ENCODE measurements at regions not wholly inside any gene's neighbourhood (a gene's known extent, or its start where the extent isn't known, plus 50 kb on each side); places are given as distances from the start of the nearest gene placed in this dataset.
A peak's percentile ranks its signal among the peaks of the same experiment; 100 is the strongest.

DNA sequence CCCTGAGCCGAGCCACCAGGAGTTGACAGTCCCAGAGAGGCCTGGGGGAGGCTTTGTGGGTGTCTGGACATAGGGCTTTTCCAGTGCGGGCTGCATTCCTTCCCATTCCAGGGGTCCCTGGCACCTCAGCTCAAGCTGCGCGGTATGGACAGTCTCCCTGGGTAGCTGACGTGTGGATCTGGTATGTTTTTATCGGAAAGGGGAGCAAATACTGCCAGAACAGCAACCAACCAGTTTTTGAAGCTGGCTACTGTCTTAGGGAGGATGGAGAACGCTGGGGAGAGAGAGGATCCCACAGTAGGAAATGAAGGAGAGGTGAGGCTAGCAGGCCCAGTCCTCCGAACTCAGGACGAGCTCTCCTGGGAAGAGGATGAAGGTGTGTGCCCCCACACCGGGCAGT lies 103.8 kb upstream of the APCDD1 start:
- TF ChIP-seq CTCF (IDR thresholded peaks at IDR 0.05), result no peak
- H3K36me3 ChIP-seq, result no peaks in the 10 kb centered on the region
- no peaks in the 10 kb centered on the region for H3K9me3 ChIP-seq
- no peak overlapping the region for H3K4me3 ChIP-seq
- DNase-seq (no peak), ATAC-seq (no peak)
- intact Hi-C loops (cut with DNase I), result no loop called here
- no peak overlapping the region for H3K27ac ChIP-seq
- no peaks in the 10 kb centered on the region for H3K27me3 ChIP-seq
- peaks cover 11% of the 10 kb centered on the region for H3K4me1 ChIP-seq

DNA sequence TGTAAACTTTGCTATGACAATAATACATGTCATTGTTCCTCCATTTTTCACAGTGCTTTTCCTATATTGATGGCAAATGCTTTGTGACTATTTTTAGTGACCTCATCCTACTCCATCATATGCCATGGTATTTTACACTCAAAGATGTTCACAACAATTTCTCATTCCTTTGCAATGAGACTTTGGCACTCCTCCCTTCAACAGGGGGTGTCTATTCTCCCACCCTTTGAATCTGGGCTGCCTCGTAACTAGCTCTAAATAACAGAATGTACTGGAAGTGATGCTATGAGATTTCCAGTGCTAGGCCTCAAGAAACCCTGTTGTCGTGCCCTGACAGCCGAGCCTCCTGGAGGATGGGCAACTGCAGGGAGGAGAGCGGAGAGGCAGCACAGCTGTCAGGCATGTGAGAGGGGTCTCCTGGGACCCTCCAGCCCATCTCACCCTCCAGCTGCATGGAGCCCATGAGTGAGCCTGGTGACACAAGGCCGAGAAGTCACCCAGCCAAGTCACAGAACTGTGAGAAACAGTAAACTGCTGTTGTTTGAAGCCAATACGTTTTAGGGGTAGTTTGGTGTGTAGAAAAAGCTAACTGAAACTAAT lies 103.1 kb upstream of the APCDD1 start:
- no peaks in the 10 kb centered on the region for H3K27me3 ChIP-seq
- TF ChIP-seq CTCF (IDR thresholded peaks at IDR 0.05), result no peak
- H3K9me3 ChIP-seq, result no peaks in the 10 kb centered on the region
- DNase-seq (no peak), ATAC-seq (peak; percentile 33)
- no peaks in the 10 kb centered on the region for H3K36me3 ChIP-seq
- intact Hi-C loops (cut with DNase I), result no loop called here
- H3K4me1 ChIP-seq, result peaks cover 11% of the 10 kb centered on the region
- no peak overlapping the region for H3K4me3 ChIP-seq
- no peak overlapping the region for H3K27ac ChIP-seq

DNA sequence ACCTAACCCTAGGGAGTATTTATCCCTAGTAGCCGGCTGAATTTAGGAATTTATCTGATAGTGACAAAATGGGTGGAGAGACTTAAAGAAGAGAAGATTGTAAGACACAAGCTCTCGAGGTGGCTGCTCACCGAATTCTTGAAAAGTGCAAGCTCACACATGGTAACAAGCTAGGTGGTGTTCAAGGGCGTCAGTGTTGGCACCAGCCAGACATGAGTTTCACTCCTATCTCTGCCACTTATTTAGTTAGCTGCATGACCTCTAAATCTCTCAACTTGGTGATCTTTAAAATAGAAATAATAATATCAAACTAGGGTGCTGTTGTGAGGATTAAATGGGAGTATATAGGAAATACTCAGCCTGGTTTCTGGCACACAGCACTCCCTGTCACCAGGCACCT lies 102.6 kb upstream of the APCDD1 start:
- Histone ChIP-seq H3K27me3 (no peaks in the 10 kb centered on the region), H3K4me1 (peaks cover 11% of the 10 kb centered on the region), H3K4me3 (no peak overlapping the region), H3K36me3 (no peaks in the 10 kb centered on the region), H3K9me3 (no peaks in the 10 kb centered on the region), H3K27ac (no peak overlapping the region)
- no peak for TF ChIP-seq CTCF (IDR thresholded peaks at IDR 0.05)
- intact Hi-C loops (cut with DNase I), result no loop called here
- ATAC-seq, result no peak
- no peak for DNase-seq

DNA sequence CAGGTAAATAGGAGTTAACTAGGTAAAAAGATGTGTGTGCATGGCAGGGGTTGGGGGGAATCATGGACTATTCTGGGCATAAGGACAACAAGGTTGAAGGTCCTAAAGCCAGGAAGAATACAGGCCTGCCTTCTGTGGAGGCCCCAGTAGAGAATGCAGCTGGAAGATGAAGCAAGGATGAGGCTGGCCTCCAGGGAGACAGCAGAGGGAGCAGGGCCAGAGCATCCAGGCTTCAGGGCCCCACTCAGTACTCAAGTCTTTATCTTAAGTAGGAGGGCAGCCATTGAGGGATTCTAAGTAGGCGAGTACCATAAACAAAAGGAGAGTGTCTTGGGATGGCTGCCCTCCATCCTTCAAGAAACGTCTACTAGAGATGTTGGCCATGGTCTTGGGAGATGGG lies 101.8 kb upstream of the APCDD1 start:
- H3K27me3 ChIP-seq, result no peaks in the 10 kb centered on the region
- ATAC-seq (no peak), DNase-seq (no peak)
- H3K4me1 ChIP-seq, result peaks cover 11% of the 10 kb centered on the region
- no peaks in the 10 kb centered on the region for H3K9me3 ChIP-seq
- intact Hi-C loops (cut with DNase I), result no loop called here
- TF ChIP-seq CTCF (IDR thresholded peaks at IDR 0.05), result no peak
- no peak overlapping the region for H3K4me3 ChIP-seq
- H3K27ac ChIP-seq, result no peak overlapping the region
- H3K36me3 ChIP-seq, result no peaks in the 10 kb centered on the region

DNA sequence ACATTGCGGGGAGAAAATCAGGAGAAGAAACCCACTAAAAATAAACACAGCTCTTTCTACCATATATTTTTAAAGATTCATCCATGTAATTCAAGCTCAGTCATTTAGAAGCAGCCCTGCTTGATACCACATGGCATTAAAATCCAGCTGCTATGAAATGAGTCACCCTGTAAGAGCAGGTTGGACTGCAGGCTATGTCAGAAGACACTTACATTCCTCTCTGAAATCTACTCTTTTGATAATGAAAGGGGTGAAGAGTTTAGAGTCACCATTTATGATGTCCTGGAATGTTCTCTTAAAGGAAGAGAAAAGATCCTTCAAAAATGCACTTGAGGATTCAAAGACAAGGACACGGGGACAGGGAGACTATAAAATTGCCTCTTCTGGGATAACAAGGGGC lies 100.6 kb upstream of the APCDD1 start:
- intact Hi-C loops (cut with DNase I), result no loop called here
- Histone ChIP-seq H3K27ac (no peak overlapping the region), H3K27me3 (no peaks in the 10 kb centered on the region), H3K9me3 (no peaks in the 10 kb centered on the region), H3K36me3 (no peaks in the 10 kb centered on the region), H3K4me1 (peaks cover 11% of the 10 kb centered on the region), H3K4me3 (no peak overlapping the region)
- ATAC-seq (peak; percentile 60), DNase-seq (no peak)
- TF ChIP-seq CTCF (IDR thresholded peaks at IDR 0.05), result no peak

DNA sequence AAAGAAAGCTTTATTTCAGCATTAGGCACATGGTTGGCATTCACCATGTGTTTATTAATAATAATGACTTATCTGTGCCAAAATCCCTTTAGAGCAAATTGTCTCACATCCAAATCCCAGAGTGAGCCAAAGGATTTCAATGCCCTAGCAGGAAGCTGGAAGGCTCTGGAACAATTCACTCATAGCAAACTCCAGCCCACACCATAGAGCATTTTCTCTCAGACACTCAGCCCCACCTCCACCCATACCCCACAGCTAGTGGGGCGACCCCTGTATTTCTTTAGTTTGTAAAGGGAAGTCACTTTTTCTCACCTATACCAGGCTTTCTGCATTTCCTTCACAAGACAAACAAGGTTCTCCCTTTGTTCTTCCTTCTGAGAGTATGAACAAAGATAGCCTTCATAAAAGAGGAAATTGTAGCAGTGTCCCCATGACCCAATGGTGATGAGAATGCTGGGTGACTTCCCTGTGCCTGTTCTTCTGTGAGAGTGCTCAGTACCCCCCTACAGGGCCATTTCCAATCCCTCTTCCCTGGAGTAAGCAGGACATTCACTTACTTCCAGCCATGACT lies 100.1 kb upstream of the APCDD1 start:
- intact Hi-C loops (cut with DNase I), result no loop called here
- Histone ChIP-seq H3K27me3 (no peaks in the 10 kb centered on the region), H3K4me1 (peaks cover 11% of the 10 kb centered on the region), H3K27ac (no peak overlapping the region), H3K9me3 (no peaks in the 10 kb centered on the region), H3K4me3 (no peak overlapping the region), H3K36me3 (no peaks in the 10 kb centered on the region)
- DNase-seq (no peak), ATAC-seq (peak; percentile 30)
- TF ChIP-seq CTCF (IDR thresholded peaks at IDR 0.05), result no peak
